GM23338 (cell line): ENCODE measurements at regions not wholly inside any gene's neighbourhood (a gene's known extent, or its start where the extent isn't known, plus 50 kb on each side); places are given as distances from the start of the nearest gene placed in this dataset.

Experiments used
- ATAC-seq: fragments of 200-7000 bp; cut with Tn5 transposase; 3 replicates; pipeline ENCODE4 v1.9.1; 2020
- DNase-seq: peaks from one replicate; pipeline ENCODE4 v3.0.0-alpha.2; 2015; ENCODE audit warnings: low spot score
- H2AFZ ChIP-seq: fragments of 200-600 bp; sonication (generic); 2 replicates; pipeline ENCODE4 v1.8.0; 2016; ENCODE audit warnings: antibody characterized with exemption, mild to moderate bottlenecking, moderate library complexity
- H3F3A ChIP-seq: fragments of 200-600 bp; sonication (generic); replicated peaks from 2 replicates; pipeline ENCODE4 v1.8.0; 2017; ENCODE audit warnings: antibody characterized with exemption, mixed run types, low read depth
- H3K27ac ChIP-seq: fragments of 200-600 bp; sonication (generic); 2 replicates; pipeline ENCODE4 v1.6.1; 2016; ENCODE audit warnings: low read depth
- H3K27me3 ChIP-seq: fragments of 200-600 bp; sonication (generic); 2 replicates; pipeline ENCODE4 v1.8.0; 2016; ENCODE audit warnings: mild to moderate bottlenecking, mixed run types, moderate library complexity; ENCODE audit not compliant: insufficient read depth
- H3K36me3 ChIP-seq: fragments of 200-600 bp; sonication (generic); 2 replicates; pipeline ENCODE4 v1.8.0; 2016; ENCODE audit warnings: mild to moderate bottlenecking; ENCODE audit not compliant: insufficient read depth
- H3K4me1 ChIP-seq: fragments of 200-600 bp; sonication (generic); 2 replicates; pipeline ENCODE4 v1.8.0; 2016; ENCODE audit warnings: mild to moderate bottlenecking, moderate library complexity; ENCODE audit not compliant: insufficient read depth
- H3K4me2 ChIP-seq: fragments of 200-600 bp; sonication (generic); 2 replicates; pipeline ENCODE4 v1.7.1; 2017; ENCODE audit warnings: mixed run types
- H3K4me3 ChIP-seq: fragments of 200-600 bp; sonication (generic); 2 replicates; pipeline ENCODE4 v1.6.1; 2016; ENCODE audit warnings: mixed run types
- H3K79me2 ChIP-seq: fragments of 200-600 bp; sonication (generic); replicated peaks from 2 replicates; pipeline ENCODE4 v1.8.0; 2017; ENCODE audit warnings: mild to moderate bottlenecking; ENCODE audit not compliant: insufficient read depth
- H3K9me2 ChIP-seq: fragments of 200-600 bp; sonication (generic); 2 replicates; pipeline ENCODE4 v1.8.0; 2017; ENCODE audit not compliant: insufficient read depth
- H4K20me1 ChIP-seq: fragments of 200-600 bp; sonication (generic); replicated peaks from 2 replicates; pipeline ENCODE4 v1.8.0; 2017; ENCODE audit warnings: mild to moderate bottlenecking; ENCODE audit not compliant: insufficient read depth
- H3K27ac Mint-ChIP-seq: 2 replicates; pipeline ENCODE4 v1.8.0; 2020; ENCODE audit warnings: inconsistent platforms, mild to moderate bottlenecking, moderate library complexity, mixed read lengths
- H3K27me3 Mint-ChIP-seq: 3 replicates; pipeline ENCODE4 v1.8.0; 2022; ENCODE audit warnings: low read depth, mild to moderate bottlenecking, moderate library complexity, mixed read lengths, inconsistent platforms; ENCODE audit not compliant: insufficient read depth, poor library complexity
- H3K36me3 Mint-ChIP-seq: 3 replicates; pipeline ENCODE4 v1.8.0; 2021; ENCODE audit warnings: low read depth, mild to moderate bottlenecking, inconsistent platforms, moderate library complexity, mixed read lengths
- H3K4me1 Mint-ChIP-seq: 3 replicates; pipeline ENCODE4 v1.8.0; 2020; ENCODE audit warnings: mild to moderate bottlenecking, inconsistent platforms, mixed read lengths
- H3K4me3 Mint-ChIP-seq: 3 replicates; pipeline ENCODE4 v1.8.0; 2021; ENCODE audit warnings: moderate library complexity, mild to moderate bottlenecking, inconsistent platforms, mixed read lengths
- H3K9me3 Mint-ChIP-seq: 3 replicates; pipeline ENCODE4 v1.8.0; 2020; ENCODE audit warnings: moderate library complexity, mild to moderate bottlenecking, inconsistent platforms, mixed read lengths
- CREB1 ChIP-seq: fragments of 250-450 bp; sonication (Bioruptor Pico); IDR thresholded peaks from 2 replicates; pipeline ENCODE4 v1.5.0; 2020; ENCODE audit warnings: low read depth, mild to moderate bottlenecking, moderate library complexity
- CTCF ChIP-seq, 2 experiments: fragments of 200-600 bp in 1 of 2; sonication (generic) in 1 of 2; conservative IDR thresholded peaks; 2 replicates each; pipeline versions ENCODE4 v1.5.1 to v1.6.1; 2016 to 2017; ENCODE audit warnings: antibody characterized with exemption in 2 of 2, low read depth in 2 of 2, mild to moderate bottlenecking in 2 of 2, moderate library complexity in 1 of 2
- ETS1 ChIP-seq: IDR thresholded peaks from 2 replicates; pipeline ENCODE4 v1.6.1; 2016; ENCODE audit warnings: antibody characterized with exemption
- EZH2phosphoT487 ChIP-seq: fragments of 200-600 bp; sonication (generic); IDR thresholded peaks from one replicate; pipeline ENCODE4 v1.8.1; 2018; ENCODE audit warnings: antibody characterized with exemption; ENCODE audit not compliant: unreplicated experiment
- JUNB ChIP-seq: IDR thresholded peaks from one replicate; pipeline ENCODE4 v1.6.1; 2016; ENCODE audit warnings: antibody characterized with exemption; ENCODE audit not compliant: unreplicated experiment
- NANOG ChIP-seq: IDR thresholded peaks from 2 replicates; pipeline ENCODE4 v1.6.1; 2016; ENCODE audit warnings: antibody characterized with exemption, borderline replicate concordance
- POLR2AphosphoS5 ChIP-seq: IDR thresholded peaks from 2 replicates; pipeline ENCODE4 v1.6.1; 2016; ENCODE audit warnings: antibody characterized with exemption, low read depth
- REST ChIP-seq: IDR thresholded peaks from one replicate; pipeline ENCODE4 v1.6.1; 2018; ENCODE audit warnings: antibody characterized with exemption; ENCODE audit not compliant: unreplicated experiment
- STAT1 ChIP-seq: IDR thresholded peaks from one replicate; pipeline ENCODE4 v1.6.1; 2016; ENCODE audit warnings: antibody characterized with exemption; ENCODE audit not compliant: unreplicated experiment
- ZNF114 ChIP-seq: fragments of 250-450 bp; sonication (Bioruptor Pico); IDR thresholded peaks from 2 replicates; pipeline ENCODE4 v1.5.0; 2020; ENCODE audit warnings: mild to moderate bottlenecking, moderate library complexity
- ZNF331 ChIP-seq: fragments of 250-450 bp; sonication (Bioruptor Pico); IDR thresholded peaks from 2 replicates; pipeline ENCODE4 v1.5.0; 2020; ENCODE audit warnings: low read depth, mild to moderate bottlenecking, moderate library complexity
- ZNF462 ChIP-seq: fragments of 250-450 bp; sonication (Bioruptor Pico); IDR thresholded peaks from 2 replicates; pipeline ENCODE4 v1.5.0; 2020; ENCODE audit warnings: mild to moderate bottlenecking, moderate library complexity

GRCh38 chr12:65574867-65575266 is 249.4 kb upstream of the HMGA2 start (continued):
- no peak for TF ChIP-seq ETS1
- TF ChIP-seq NANOG, result no peak
- no peak for TF ChIP-seq POLR2AphosphoS5
- no peak for TF ChIP-seq ZNF114

- no peaks in the 10 kb centered on the region for H3K27me3 ChIP-seq
- H3K4me1 ChIP-seq, result no peaks in the 10 kb centered on the region
- H2AFZ ChIP-seq, result no peak overlapping the region; the same call in 1 of the 2 replicates
- DNase-seq (no peak), ATAC-seq (no peak)
- H3K4me3 ChIP-seq, result no peak overlapping the region
- H3K4me1 Mint-ChIP-seq, result no peaks in the 10 kb centered on the region
- H3K27me3 Mint-ChIP-seq, result no peaks in the 10 kb centered on the region
- no peaks in the 10 kb centered on the region for H3K36me3 ChIP-seq
- no peaks in the 10 kb centered on the region for H4K20me1 ChIP-seq
- no peak overlapping the region for H3K4me3 Mint-ChIP-seq
- H3K27ac Mint-ChIP-seq, result no peak overlapping the region
- no peak overlapping the region for H3K27ac ChIP-seq
- no peaks in the 10 kb centered on the region for H3F3A ChIP-seq
- H3K4me2 ChIP-seq, result no peak overlapping the region
- no peaks in the 10 kb centered on the region for H3K79me2 ChIP-seq
- H3K9me3 Mint-ChIP-seq, result no peaks in the 10 kb centered on the region; the same call in 2 of the 3 replicates
- peaks cover 3% of the 10 kb centered on the region; the same call in 1 of the 3 replicates for H3K36me3 Mint-ChIP-seq
- no peaks in the 10 kb centered on the region for H3K9me2 ChIP-seq
- TF ChIP-seq POLR2AphosphoS5 (no peak), ZNF331 (CRISPR knock-in tag) (no peak), STAT1 (no peak), EZH2phosphoT487 (no peak), CTCF (conservative IDR thresholded peaks at IDR 0.05; ENCODE audit: low read depth in 2 of 2) (no peak), JUNB (no peak), NANOG (no peak), REST (no peak), ZNF462 (CRISPR knock-in tag) (no peak), ZNF114 (no peak), CREB1 (no peak), ETS1 (no peak)
Measured at GRCh38 chr12:65584016-65584415, 240.3 kb upstream of the HMGA2 start.
